Liver (tissue), 8 donors: ENCODE measurements at regions not wholly inside any gene's neighbourhood (a gene's known extent, or its start where the extent isn't known, plus 50 kb on each side); places are given as distances from the start of the nearest gene placed in this dataset.

Experiments used
- DNase-seq: peaks from one replicate; pipeline ENCODE4 v3.0.0-alpha.2; 2017; ENCODE audit warnings: low spot score
- H3K27ac ChIP-seq, 2 donors: one replicate each; pipeline ENCODE4 v1.7.0; 2013; ENCODE audit warnings: inconsistent platforms in 2 of 2, low read length in 2 of 2, control low read depth in 1 of 2, low read depth in 1 of 2, mild to moderate bottlenecking in 1 of 2
- H3K27me3 ChIP-seq, 4 donors: one replicate each; pipeline versions ENCODE4 v1.6.1 to v1.7.0; 2013; ENCODE audit warnings: low read length in 3 of 4, inconsistent platforms in 1 of 4, mild to moderate bottlenecking in 1 of 4, moderate library complexity in 1 of 4; ENCODE audit not compliant: control insufficient read depth in 4 of 4, insufficient read depth in 4 of 4
- H3K36me3 ChIP-seq, 4 donors: one replicate each; pipeline versions ENCODE4 v1.6.1 to v1.7.0; 2013; ENCODE audit warnings: low read length in 3 of 4, mild to moderate bottlenecking in 3 of 4, low read depth in 1 of 4, moderate library complexity in 1 of 4; ENCODE audit not compliant: control insufficient read depth in 4 of 4, insufficient read depth in 3 of 4
- H3K4me1 ChIP-seq, 4 donors: one replicate each; pipeline versions ENCODE4 v1.6.1 to v1.7.0; 2013; ENCODE audit warnings: low read length in 3 of 4, mild to moderate bottlenecking in 3 of 4, moderate library complexity in 1 of 4; ENCODE audit not compliant: control insufficient read depth in 4 of 4, insufficient read depth in 4 of 4
- H3K4me3 ChIP-seq, 3 donors: one replicate each; pipeline versions ENCODE4 v1.6.1 to v1.7.0; 2013; ENCODE audit warnings: low read length in 3 of 3, control low read depth in 1 of 3, low read depth in 1 of 3, mild to moderate bottlenecking in 1 of 3
- H3K9ac ChIP-seq, 2 donors: one replicate each; pipeline ENCODE4 v1.7.0; 2013; ENCODE audit warnings: low read length in 2 of 2, mild to moderate bottlenecking in 2 of 2, moderate library complexity in 2 of 2, control low read depth in 1 of 2, low read depth in 1 of 2
- H3K9me3 ChIP-seq, 4 donors: one replicate each; pipeline versions ENCODE4 v1.6.1 to v1.7.0; 2013; ENCODE audit warnings: low read length in 3 of 4; ENCODE audit not compliant: control insufficient read depth in 4 of 4
- CTCF ChIP-seq: fragments of 150-350 bp; IDR thresholded peaks from 2 replicates; pipeline ENCODE4 v1.5.1; 2017; ENCODE audit warnings: improper control_type of control experiment, low read depth, low read length; ENCODE audit not compliant: missing input control
- EGR1 ChIP-seq, 2 donors: IDR thresholded peaks; 2 replicates each; pipeline ENCODE4 v1.6.1; 2016 to 2018; ENCODE audit warnings: antibody characterized with exemption in 2 of 2, low read depth in 2 of 2
- FOXA1 ChIP-seq: IDR thresholded peaks from 2 replicates; pipeline ENCODE4 v1.6.1; 2016; ENCODE audit warnings: antibody characterized with exemption
- FOXA2 ChIP-seq: IDR thresholded peaks from 2 replicates; pipeline ENCODE4 v1.6.1; 2016; ENCODE audit warnings: antibody characterized with exemption
- GABPA ChIP-seq, 2 donors: IDR thresholded peaks in 1 of 2; conservative IDR thresholded peaks in 1 of 2; 2 replicates each; pipeline ENCODE4 v1.6.1; 2016; ENCODE audit warnings: antibody characterized with exemption in 2 of 2, mild to moderate bottlenecking in 1 of 2, moderate library complexity in 1 of 2
- HNF4A ChIP-seq, 2 donors: conservative IDR thresholded peaks; 2 replicates each; pipeline ENCODE4 v1.6.1; 2016; ENCODE audit warnings: antibody characterized with exemption in 2 of 2, mild to moderate bottlenecking in 2 of 2
- HNF4G ChIP-seq: IDR thresholded peaks from 2 replicates; pipeline ENCODE4 v1.6.1; 2016; ENCODE audit warnings: antibody characterized with exemption
- JUND ChIP-seq, 2 donors: IDR thresholded peaks; 2 replicates each; pipeline ENCODE4 v1.6.1; 2016; ENCODE audit warnings: antibody characterized with exemption in 2 of 2
- MAX ChIP-seq: IDR thresholded peaks from 2 replicates; pipeline ENCODE4 v1.6.1; 2016; ENCODE audit warnings: antibody characterized with exemption
- RAD21 ChIP-seq, 2 donors: IDR thresholded peaks; 2 replicates each; pipeline ENCODE4 v1.6.1; 2016; ENCODE audit warnings: antibody characterized with exemption in 2 of 2, mild to moderate bottlenecking in 2 of 2
- RXRA ChIP-seq, 2 donors: IDR thresholded peaks; 2 replicates each; pipeline ENCODE4 v1.6.1; 2017 to 2018; ENCODE audit warnings: antibody characterized with exemption in 2 of 2, mild to moderate bottlenecking in 1 of 2
- SP1 ChIP-seq: IDR thresholded peaks from 2 replicates; pipeline ENCODE4 v1.6.1; 2018; ENCODE audit warnings: antibody characterized with exemption, mild to moderate bottlenecking
- YY1 ChIP-seq: IDR thresholded peaks from 2 replicates; pipeline ENCODE4 v1.6.1; 2016; ENCODE audit warnings: antibody characterized with exemption, mild to moderate bottlenecking
- WGBS: extraction: QIAGEN DNeasy Blood & Tissue Kit; methylation state at CpG from one replicate; pipeline ENCODE4 v1.1.7; 2013; 5-methylcytosine and 5-hydroxymethylcytosine counted together
- TF ChIP-seq, protein P1 (sequence below): IDR thresholded peaks from 2 replicates; pipeline ENCODE4 v1.6.1; 2016; ENCODE audit warnings: antibody characterized with exemption
- TF ChIP-seq, protein P2 (sequence below): IDR thresholded peaks from 2 replicates; pipeline ENCODE4 v1.6.1; 2016; ENCODE audit warnings: antibody characterized with exemption
- TF ChIP-seq, protein P3 (sequence below): IDR thresholded peaks from 2 replicates; pipeline ENCODE4 v1.6.1; 2016; ENCODE audit warnings: antibody characterized with exemption, mild to moderate bottlenecking
- donor health status: healthy.
- donor health status: healthy.
- donor health status: healthy.
- donor health status: healthy.
- donor health status: healthy.

DNA sequence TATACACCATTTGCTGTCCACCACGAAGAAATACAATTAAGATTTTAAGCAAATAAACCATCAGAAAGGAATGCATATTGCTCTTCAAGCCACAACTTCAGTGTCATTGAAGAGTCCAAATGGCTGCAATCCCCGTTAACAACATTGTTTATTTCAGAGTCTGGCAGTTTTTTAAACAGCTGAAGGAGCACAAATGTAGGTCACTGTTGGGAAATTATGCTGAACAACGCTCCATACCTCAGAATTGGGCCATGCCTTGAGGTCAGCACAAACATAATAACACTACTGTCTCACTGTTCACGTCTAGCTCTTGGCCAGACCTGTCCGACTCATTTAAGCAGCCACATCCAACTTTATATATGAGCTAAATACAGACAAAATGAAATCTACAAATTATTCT, 453.9 kb upstream of the GHITM start:
- Histone ChIP-seq H3K9ac (no peak overlapping the region), H3K36me3 (no peaks in the 10 kb centered on the region), H3K9me3 (no peaks in the 10 kb centered on the region), H3K4me3 (no peak overlapping the region), H3K27me3 (no peaks in the 10 kb centered on the region), H3K4me1 (no peaks in the 10 kb centered on the region), H3K27ac (no peak overlapping the region)
- TF ChIP-seq RAD21 (IDR thresholded peaks at IDR 0.05) (no peak), CTCF (no peak), JUND (IDR thresholded peaks at IDR 0.05) (no peak), FOXA2 (no peak)
- DNase-seq = no peak
- 54% methylated on average over 5 of the region's 5 CpGs for WGBS

- WGBS = 50% methylated on average over 2 of the region's 2 CpGs
- H3K4me1 ChIP-seq = no peaks in the 10 kb centered on the region
Observed at GRCh38 chr10:83691791-83692596, 447.3 kb upstream of the GHITM start.

More at GRCh38 chr10:83691791-83692596, 447.3 kb upstream of the GHITM start:
- Histone ChIP-seq H3K9me3 (no peaks in the 10 kb centered on the region), H3K27ac (no peak overlapping the region), H3K36me3 (no peaks in the 10 kb centered on the region), H3K4me3 (no peak overlapping the region), H3K27me3 (no peaks in the 10 kb centered on the region), H3K9ac (no peak overlapping the region)
- TF ChIP-seq JUND (IDR thresholded peaks at IDR 0.05) (no peak), SP1 (no peak), CTCF (no peak), MAX (no peak), RAD21 (IDR thresholded peaks at IDR 0.05) (no peak), HNF4A (conservative IDR thresholded peaks at IDR 0.05) (no peak), RXRA (IDR thresholded peaks at IDR 0.05) (no peak), HNF4G (no peak), EGR1 (IDR thresholded peaks at IDR 0.05; ENCODE audit: low read depth in 2 of 2) (no peak), FOXA2 (no peak), YY1 (no peak), GABPA (IDR thresholded peaks at IDR 0.05 in 1 of 2, conservative IDR thresholded peaks at IDR 0.05 in 1 of 2) (no peak), FOXA1 (no peak)
- TF ChIP-seq, protein P1, sequence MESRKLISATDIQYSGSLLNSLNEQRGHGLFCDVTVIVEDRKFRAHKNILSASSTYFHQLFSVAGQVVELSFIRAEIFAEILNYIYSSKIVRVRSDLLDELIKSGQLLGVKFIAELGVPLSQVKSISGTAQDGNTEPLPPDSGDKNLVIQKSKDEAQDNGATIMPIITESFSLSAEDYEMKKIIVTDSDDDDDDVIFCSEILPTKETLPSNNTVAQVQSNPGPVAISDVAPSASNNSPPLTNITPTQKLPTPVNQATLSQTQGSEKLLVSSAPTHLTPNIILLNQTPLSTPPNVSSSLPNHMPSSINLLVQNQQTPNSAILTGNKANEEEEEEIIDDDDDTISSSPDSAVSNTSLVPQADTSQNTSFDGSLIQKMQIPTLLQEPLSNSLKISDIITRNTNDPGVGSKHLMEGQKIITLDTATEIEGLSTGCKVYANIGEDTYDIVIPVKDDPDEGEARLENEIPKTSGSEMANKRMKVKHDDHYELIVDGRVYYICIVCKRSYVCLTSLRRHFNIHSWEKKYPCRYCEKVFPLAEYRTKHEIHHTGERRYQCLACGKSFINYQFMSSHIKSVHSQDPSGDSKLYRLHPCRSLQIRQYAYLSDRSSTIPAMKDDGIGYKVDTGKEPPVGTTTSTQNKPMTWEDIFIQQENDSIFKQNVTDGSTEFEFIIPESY = no peak
- TF ChIP-seq, protein P2, sequence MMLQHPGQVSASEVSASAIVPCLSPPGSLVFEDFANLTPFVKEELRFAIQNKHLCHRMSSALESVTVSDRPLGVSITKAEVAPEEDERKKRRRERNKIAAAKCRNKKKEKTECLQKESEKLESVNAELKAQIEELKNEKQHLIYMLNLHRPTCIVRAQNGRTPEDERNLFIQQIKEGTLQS = no peak
- TF ChIP-seq, protein P3, sequence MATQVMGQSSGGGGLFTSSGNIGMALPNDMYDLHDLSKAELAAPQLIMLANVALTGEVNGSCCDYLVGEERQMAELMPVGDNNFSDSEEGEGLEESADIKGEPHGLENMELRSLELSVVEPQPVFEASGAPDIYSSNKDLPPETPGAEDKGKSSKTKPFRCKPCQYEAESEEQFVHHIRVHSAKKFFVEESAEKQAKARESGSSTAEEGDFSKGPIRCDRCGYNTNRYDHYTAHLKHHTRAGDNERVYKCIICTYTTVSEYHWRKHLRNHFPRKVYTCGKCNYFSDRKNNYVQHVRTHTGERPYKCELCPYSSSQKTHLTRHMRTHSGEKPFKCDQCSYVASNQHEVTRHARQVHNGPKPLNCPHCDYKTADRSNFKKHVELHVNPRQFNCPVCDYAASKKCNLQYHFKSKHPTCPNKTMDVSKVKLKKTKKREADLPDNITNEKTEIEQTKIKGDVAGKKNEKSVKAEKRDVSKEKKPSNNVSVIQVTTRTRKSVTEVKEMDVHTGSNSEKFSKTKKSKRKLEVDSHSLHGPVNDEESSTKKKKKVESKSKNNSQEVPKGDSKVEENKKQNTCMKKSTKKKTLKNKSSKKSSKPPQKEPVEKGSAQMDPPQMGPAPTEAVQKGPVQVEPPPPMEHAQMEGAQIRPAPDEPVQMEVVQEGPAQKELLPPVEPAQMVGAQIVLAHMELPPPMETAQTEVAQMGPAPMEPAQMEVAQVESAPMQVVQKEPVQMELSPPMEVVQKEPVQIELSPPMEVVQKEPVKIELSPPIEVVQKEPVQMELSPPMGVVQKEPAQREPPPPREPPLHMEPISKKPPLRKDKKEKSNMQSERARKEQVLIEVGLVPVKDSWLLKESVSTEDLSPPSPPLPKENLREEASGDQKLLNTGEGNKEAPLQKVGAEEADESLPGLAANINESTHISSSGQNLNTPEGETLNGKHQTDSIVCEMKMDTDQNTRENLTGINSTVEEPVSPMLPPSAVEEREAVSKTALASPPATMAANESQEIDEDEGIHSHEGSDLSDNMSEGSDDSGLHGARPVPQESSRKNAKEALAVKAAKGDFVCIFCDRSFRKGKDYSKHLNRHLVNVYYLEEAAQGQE = no peak
- no peak for DNase-seq
